ENCODE measurements at regions not wholly inside any gene's neighbourhood (a gene's known extent, or its start where the extent isn't known, plus 50 kb on each side); places are given as distances from the start of the nearest gene placed in this dataset.
A peak's percentile ranks its signal among the peaks of the same experiment; 100 is the strongest.

- POLR2A ChIA-PET, result interaction anchor here (0.6 kb wide), 1 partner anchor 103 kb away, joined by 3 read pairs; no protein-coding TSS in a partner anchor
- no peak overlapping the region for H3K4me3 Mint-ChIP-seq
- no peaks in the 10 kb centered on the region for H3K27me3 Mint-ChIP-seq (ENCODE audit: low read depth)
- H3K9me3 Mint-ChIP-seq (ENCODE audit: insufficient read depth), result no peaks in the 10 kb centered on the region
- CTCF ChIA-PET, result no interaction called here
- no peak overlapping the region for H3K27ac Mint-ChIP-seq
- ATAC-seq (no peak), DNase-seq (no peak)
- no peaks in the 10 kb centered on the region for H3K4me1 Mint-ChIP-seq (ENCODE audit: low read depth)
- no peaks in the 10 kb centered on the region for H3K36me3 Mint-ChIP-seq (ENCODE audit: low read depth)
Measured at GRCh38 chr18:60503199-60503598, 130.6 kb upstream of the MC4R start.

- no peaks in the 10 kb centered on the region for H3K9me3 Mint-ChIP-seq (ENCODE audit: insufficient read depth)
- no peaks in the 10 kb centered on the region for H3K4me1 Mint-ChIP-seq (ENCODE audit: low read depth)
- POLR2A ChIA-PET, result no interaction called here
- ATAC-seq (no peak), DNase-seq (no peak)
- CTCF ChIA-PET, result no interaction called here
- no peak overlapping the region for H3K4me3 Mint-ChIP-seq
- H3K36me3 Mint-ChIP-seq (ENCODE audit: low read depth), result no peaks in the 10 kb centered on the region
- no peaks in the 10 kb centered on the region for H3K27me3 Mint-ChIP-seq (ENCODE audit: low read depth)
- no peak overlapping the region for H3K27ac Mint-ChIP-seq
Measured at GRCh38 chr18:60506190-60506589, 133.6 kb upstream of the MC4R start.

- ATAC-seq, result no peak
- no peaks in the 10 kb centered on the region for H3K36me3 Mint-ChIP-seq (ENCODE audit: low read depth)
- H3K4me3 Mint-ChIP-seq, result no peak overlapping the region
- no peak for DNase-seq
- ChIA-PET CTCF (no interaction called here), POLR2A (no interaction called here)
- no peaks in the 10 kb centered on the region for H3K4me1 Mint-ChIP-seq (ENCODE audit: low read depth)
- H3K27ac Mint-ChIP-seq, result no peak overlapping the region
- no peaks in the 10 kb centered on the region for H3K9me3 Mint-ChIP-seq (ENCODE audit: insufficient read depth)
- H3K27me3 Mint-ChIP-seq (ENCODE audit: low read depth), result no peaks in the 10 kb centered on the region
Measured at GRCh38 chr18:60506682-60507081, 134.1 kb upstream of the MC4R start.

GRCh38 chr18:60508108-60508507 is 135.5 kb upstream of the MC4R start:
- no peak overlapping the region for H3K4me3 Mint-ChIP-seq
- ChIA-PET CTCF (no interaction called here), POLR2A (no interaction called here)

GRCh38 chr18:60534538-60534937 is 162.0 kb upstream of the MC4R start:
- H3K27ac Mint-ChIP-seq, result no peak overlapping the region

More at GRCh38 chr18:60508108-60508507, 135.5 kb upstream of the MC4R start:
- no peak overlapping the region for H3K27ac Mint-ChIP-seq
- no peaks in the 10 kb centered on the region for H3K27me3 Mint-ChIP-seq (ENCODE audit: low read depth)
- H3K36me3 Mint-ChIP-seq (ENCODE audit: low read depth), result no peaks in the 10 kb centered on the region
- H3K4me1 Mint-ChIP-seq (ENCODE audit: low read depth), result no peaks in the 10 kb centered on the region
- H3K9me3 Mint-ChIP-seq (ENCODE audit: insufficient read depth), result no peaks in the 10 kb centered on the region
- no peak for ATAC-seq
- no peak for DNase-seq

GRCh38 chr18:60537074-60537473 is 164.5 kb upstream of the MC4R start:
- no peaks in the 10 kb centered on the region for H3K27me3 Mint-ChIP-seq (ENCODE audit: low read depth)
- DNase-seq (no peak), ATAC-seq (no peak)
- H3K9me3 Mint-ChIP-seq (ENCODE audit: insufficient read depth), result no peaks in the 10 kb centered on the region
- H3K36me3 Mint-ChIP-seq (ENCODE audit: low read depth), result no peaks in the 10 kb centered on the region
- H3K4me1 Mint-ChIP-seq (ENCODE audit: low read depth), result no peaks in the 10 kb centered on the region
- H3K4me3 Mint-ChIP-seq, result no peak overlapping the region
- CTCF ChIA-PET, result interaction anchor here (1.3 kb wide), 1 partner anchor 13 kb away, joined by 3 read pairs; no protein-coding TSS in a partner anchor
- H3K27ac Mint-ChIP-seq, result no peak overlapping the region
- POLR2A ChIA-PET, result no interaction called here

More at GRCh38 chr18:60534538-60534937, 162.0 kb upstream of the MC4R start:
- no peaks in the 10 kb centered on the region for H3K36me3 Mint-ChIP-seq (ENCODE audit: low read depth)
- ATAC-seq (no peak), DNase-seq (no peak)
- no peaks in the 10 kb centered on the region for H3K9me3 Mint-ChIP-seq (ENCODE audit: insufficient read depth)
- H3K27me3 Mint-ChIP-seq (ENCODE audit: low read depth), result no peaks in the 10 kb centered on the region
- no peak overlapping the region for H3K4me3 Mint-ChIP-seq
- no peaks in the 10 kb centered on the region for H3K4me1 Mint-ChIP-seq (ENCODE audit: low read depth)
- ChIA-PET CTCF (no interaction called here), POLR2A (no interaction called here)

GRCh38 chr18:60538891-60539290 is 166.3 kb upstream of the MC4R start:
- ChIA-PET CTCF (no interaction called here), POLR2A (no interaction called here)
- H3K36me3 Mint-ChIP-seq (ENCODE audit: low read depth), result no peaks in the 10 kb centered on the region
- no peaks in the 10 kb centered on the region for H3K4me1 Mint-ChIP-seq (ENCODE audit: low read depth)
- no peak for ATAC-seq
- no peak overlapping the region for H3K4me3 Mint-ChIP-seq
- no peak overlapping the region for H3K27ac Mint-ChIP-seq
- no peaks in the 10 kb centered on the region for H3K9me3 Mint-ChIP-seq (ENCODE audit: insufficient read depth)
- H3K27me3 Mint-ChIP-seq (ENCODE audit: low read depth), result no peaks in the 10 kb centered on the region
- no peak for DNase-seq

- no peak overlapping the region for H3K4me3 Mint-ChIP-seq
Measured at GRCh38 chr18:60541661-60542060, 169.1 kb upstream of the MC4R start.

GRCh38 chr18:60543646-60544045 is 171.1 kb upstream of the MC4R start:
- Mint-ChIP-seq H3K27me3 (ENCODE audit: low read depth) (no peaks in the 10 kb centered on the region), H3K9me3 (ENCODE audit: insufficient read depth) (no peaks in the 10 kb centered on the region), H3K4me1 (ENCODE audit: low read depth) (no peaks in the 10 kb centered on the region), H3K4me3 (no peak overlapping the region), H3K27ac (no peak overlapping the region), H3K36me3 (ENCODE audit: low read depth) (no peaks in the 10 kb centered on the region)
- DNase-seq (no peak), ATAC-seq (no peak)
- ChIA-PET CTCF (no interaction called here), POLR2A (no interaction called here)

More at GRCh38 chr18:60541661-60542060, 169.1 kb upstream of the MC4R start:
- no peaks in the 10 kb centered on the region for H3K9me3 Mint-ChIP-seq (ENCODE audit: insufficient read depth)
- no peaks in the 10 kb centered on the region for H3K27me3 Mint-ChIP-seq (ENCODE audit: low read depth)
- DNase-seq (no peak), ATAC-seq (no peak)
- ChIA-PET CTCF (no interaction called here), POLR2A (no interaction called here)
- H3K36me3 Mint-ChIP-seq (ENCODE audit: low read depth), result no peaks in the 10 kb centered on the region
- no peaks in the 10 kb centered on the region for H3K4me1 Mint-ChIP-seq (ENCODE audit: low read depth)
- no peak overlapping the region for H3K27ac Mint-ChIP-seq

GRCh38 chr18:60549338-60549960 is 176.9 kb upstream of the MC4R start:
- ChIA-PET POLR2A (no interaction called here), CTCF (interaction anchor here (0.6 to 1.9 kb wide), 6 partner anchors 12 to 562 kb away, joined by 3 to 7 read pairs (median 3); no protein-coding TSS in a partner anchor)
- no peaks in the 10 kb centered on the region for H3K4me1 Mint-ChIP-seq (ENCODE audit: low read depth)
- H3K27me3 Mint-ChIP-seq (ENCODE audit: low read depth), result no peaks in the 10 kb centered on the region
- no peak for ATAC-seq
- H3K36me3 Mint-ChIP-seq (ENCODE audit: low read depth), result no peaks in the 10 kb centered on the region
- no peaks in the 10 kb centered on the region for H3K9me3 Mint-ChIP-seq (ENCODE audit: insufficient read depth)
- no peak overlapping the region for H3K4me3 Mint-ChIP-seq
- H3K27ac Mint-ChIP-seq, result no peak overlapping the region
- DNase-seq, result peak; percentile 24

- Mint-ChIP-seq H3K9me3 (ENCODE audit: insufficient read depth) (no peaks in the 10 kb centered on the region), H3K36me3 (ENCODE audit: low read depth) (no peaks in the 10 kb centered on the region), H3K27ac (no peak overlapping the region), H3K4me1 (ENCODE audit: low read depth) (no peaks in the 10 kb centered on the region), H3K27me3 (ENCODE audit: low read depth) (no peaks in the 10 kb centered on the region), H3K4me3 (no peak overlapping the region)
- ChIA-PET POLR2A (no interaction called here), CTCF (interaction anchor here (1.7 kb wide), 1 partner anchor 565 kb away, joined by 7 read pairs; no protein-coding TSS in a partner anchor)
- ATAC-seq (no peak), DNase-seq (no peak)
Measured at GRCh38 chr18:60552948-60553347, 180.4 kb upstream of the MC4R start.

GRCh38 chr18:60554967-60555366 is 182.4 kb upstream of the MC4R start:
- Mint-ChIP-seq H3K36me3 (ENCODE audit: low read depth) (no peaks in the 10 kb centered on the region), H3K4me3 (no peak overlapping the region), H3K27me3 (ENCODE audit: low read depth) (no peaks in the 10 kb centered on the region), H3K9me3 (ENCODE audit: insufficient read depth) (no peaks in the 10 kb centered on the region), H3K27ac (no peak overlapping the region), H3K4me1 (ENCODE audit: low read depth) (no peaks in the 10 kb centered on the region)
- ATAC-seq, result no peak
- POLR2A ChIA-PET, result no interaction called here
- CTCF ChIA-PET, result no interaction called here
- DNase-seq, result no peak

GRCh38 chr18:60555625-60556024 is 183.1 kb upstream of the MC4R start:
- no peak for DNase-seq
- Mint-ChIP-seq H3K9me3 (ENCODE audit: insufficient read depth) (no peaks in the 10 kb centered on the region), H3K27ac (no peak overlapping the region), H3K4me3 (no peak overlapping the region), H3K27me3 (ENCODE audit: low read depth) (no peaks in the 10 kb centered on the region), H3K36me3 (ENCODE audit: low read depth) (no peaks in the 10 kb centered on the region), H3K4me1 (ENCODE audit: low read depth) (no peaks in the 10 kb centered on the region)
- POLR2A ChIA-PET, result no interaction called here
- no peak for ATAC-seq
- CTCF ChIA-PET, result interaction anchor here (1.4 kb wide), 1 partner anchor 560 kb away, joined by 4 read pairs; no protein-coding TSS in a partner anchor

Data from activated CD8-positive, alpha-beta T cell treated with anti-CD3 and anti-CD28 coated beads, Interleukin-2, amount 10 ng/mL, durations not matched to agents 7 days and 5 days (primary cell).